ENCODE measurements at regions not wholly inside any gene's neighbourhood (a gene's known extent, or its start where the extent isn't known, plus 50 kb on each side); places are given as distances from the start of the nearest gene placed in this dataset.

DNA sequence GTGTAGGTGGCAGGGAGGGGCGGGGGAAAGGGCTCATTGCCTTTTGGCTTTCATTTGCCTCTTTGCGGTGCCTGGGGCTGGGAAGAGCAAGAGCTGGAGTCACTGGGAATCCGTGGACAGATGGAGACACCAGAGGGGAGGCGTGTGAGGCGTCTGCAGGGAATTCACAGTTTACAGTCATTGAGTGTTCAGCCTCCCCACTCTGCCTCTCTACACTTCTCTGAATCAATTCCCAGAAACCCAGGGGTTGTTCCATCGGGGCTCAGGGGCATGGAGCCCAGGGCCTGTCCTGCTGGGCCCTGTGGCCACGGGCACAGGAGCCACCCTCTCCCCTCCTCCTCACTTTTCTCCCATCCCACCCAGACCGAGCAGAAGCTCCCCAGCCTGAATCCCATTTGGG, 160.5 kb upstream of the NAV2 start:
- H3K27ac ChIP-seq (replicated peaks): no peak overlapping the region
- TF ChIP-seq POLR2AphosphoS5 (IDR thresholded peaks at IDR 0.05; ENCODE audit: low read depth) (no peak), GABPA (IDR thresholded peaks at IDR 0.05; ENCODE audit: low read depth) (no peak), SPI1 (IDR thresholded peaks at IDR 0.05; ENCODE audit: borderline replicate concordance, low read depth) (no peak)
- TF ChIP-seq, protein P1, sequence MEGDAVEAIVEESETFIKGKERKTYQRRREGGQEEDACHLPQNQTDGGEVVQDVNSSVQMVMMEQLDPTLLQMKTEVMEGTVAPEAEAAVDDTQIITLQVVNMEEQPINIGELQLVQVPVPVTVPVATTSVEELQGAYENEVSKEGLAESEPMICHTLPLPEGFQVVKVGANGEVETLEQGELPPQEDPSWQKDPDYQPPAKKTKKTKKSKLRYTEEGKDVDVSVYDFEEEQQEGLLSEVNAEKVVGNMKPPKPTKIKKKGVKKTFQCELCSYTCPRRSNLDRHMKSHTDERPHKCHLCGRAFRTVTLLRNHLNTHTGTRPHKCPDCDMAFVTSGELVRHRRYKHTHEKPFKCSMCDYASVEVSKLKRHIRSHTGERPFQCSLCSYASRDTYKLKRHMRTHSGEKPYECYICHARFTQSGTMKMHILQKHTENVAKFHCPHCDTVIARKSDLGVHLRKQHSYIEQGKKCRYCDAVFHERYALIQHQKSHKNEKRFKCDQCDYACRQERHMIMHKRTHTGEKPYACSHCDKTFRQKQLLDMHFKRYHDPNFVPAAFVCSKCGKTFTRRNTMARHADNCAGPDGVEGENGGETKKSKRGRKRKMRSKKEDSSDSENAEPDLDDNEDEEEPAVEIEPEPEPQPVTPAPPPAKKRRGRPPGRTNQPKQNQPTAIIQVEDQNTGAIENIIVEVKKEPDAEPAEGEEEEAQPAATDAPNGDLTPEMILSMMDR (IDR thresholded peaks at IDR 0.05; ENCODE audit: insufficient read depth, low read length): no peak
- TF ChIP-seq, protein P2, sequence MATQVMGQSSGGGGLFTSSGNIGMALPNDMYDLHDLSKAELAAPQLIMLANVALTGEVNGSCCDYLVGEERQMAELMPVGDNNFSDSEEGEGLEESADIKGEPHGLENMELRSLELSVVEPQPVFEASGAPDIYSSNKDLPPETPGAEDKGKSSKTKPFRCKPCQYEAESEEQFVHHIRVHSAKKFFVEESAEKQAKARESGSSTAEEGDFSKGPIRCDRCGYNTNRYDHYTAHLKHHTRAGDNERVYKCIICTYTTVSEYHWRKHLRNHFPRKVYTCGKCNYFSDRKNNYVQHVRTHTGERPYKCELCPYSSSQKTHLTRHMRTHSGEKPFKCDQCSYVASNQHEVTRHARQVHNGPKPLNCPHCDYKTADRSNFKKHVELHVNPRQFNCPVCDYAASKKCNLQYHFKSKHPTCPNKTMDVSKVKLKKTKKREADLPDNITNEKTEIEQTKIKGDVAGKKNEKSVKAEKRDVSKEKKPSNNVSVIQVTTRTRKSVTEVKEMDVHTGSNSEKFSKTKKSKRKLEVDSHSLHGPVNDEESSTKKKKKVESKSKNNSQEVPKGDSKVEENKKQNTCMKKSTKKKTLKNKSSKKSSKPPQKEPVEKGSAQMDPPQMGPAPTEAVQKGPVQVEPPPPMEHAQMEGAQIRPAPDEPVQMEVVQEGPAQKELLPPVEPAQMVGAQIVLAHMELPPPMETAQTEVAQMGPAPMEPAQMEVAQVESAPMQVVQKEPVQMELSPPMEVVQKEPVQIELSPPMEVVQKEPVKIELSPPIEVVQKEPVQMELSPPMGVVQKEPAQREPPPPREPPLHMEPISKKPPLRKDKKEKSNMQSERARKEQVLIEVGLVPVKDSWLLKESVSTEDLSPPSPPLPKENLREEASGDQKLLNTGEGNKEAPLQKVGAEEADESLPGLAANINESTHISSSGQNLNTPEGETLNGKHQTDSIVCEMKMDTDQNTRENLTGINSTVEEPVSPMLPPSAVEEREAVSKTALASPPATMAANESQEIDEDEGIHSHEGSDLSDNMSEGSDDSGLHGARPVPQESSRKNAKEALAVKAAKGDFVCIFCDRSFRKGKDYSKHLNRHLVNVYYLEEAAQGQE (IDR thresholded peaks at IDR 0.05; ENCODE audit: insufficient replicate concordance, low read depth): no peak

DNA sequence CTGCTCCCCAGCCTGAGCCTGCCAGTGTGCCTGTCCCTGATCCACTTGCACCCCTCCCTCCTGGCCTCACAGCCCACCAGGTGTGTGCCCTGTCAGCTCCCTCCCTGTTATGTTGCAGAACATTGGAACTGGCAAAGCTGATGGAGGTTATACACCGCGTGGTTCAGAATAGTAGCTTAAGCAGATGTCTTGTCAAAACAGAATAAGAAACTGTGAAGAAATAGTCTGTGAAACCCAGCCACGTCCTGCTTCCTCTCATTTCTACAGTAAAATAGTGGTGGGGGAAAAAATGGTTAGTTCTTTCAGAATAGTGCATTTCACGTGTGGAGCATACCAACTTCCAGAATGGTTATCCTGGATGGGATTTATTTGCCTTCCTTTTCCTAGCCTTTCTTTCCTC, 161.2 kb upstream of the NAV2 start:
- no peak for DNase-seq (ENCODE audit: low read depth in 1 of 2, low spot score in 1 of 2)
- H3K4me3 ChIP-seq (replicated peaks; ENCODE audit: insufficient read depth, low read length): no peak overlapping the region
- no peak overlapping the region for H3K27ac ChIP-seq (replicated peaks)
- no peak for TF ChIP-seq SPI1 (IDR thresholded peaks at IDR 0.05; ENCODE audit: borderline replicate concordance, low read depth)
- no peak for TF ChIP-seq POLR2AphosphoS5 (IDR thresholded peaks at IDR 0.05; ENCODE audit: low read depth)
- no peaks in the 10 kb centered on the region for H3K27me3 ChIP-seq (ENCODE audit: insufficient read depth, poor library complexity, severe bottlenecking)

More for the DNA sequence above, 160.5 kb upstream of the NAV2 start:
- Histone ChIP-seq H3K4me3 (replicated peaks; ENCODE audit: insufficient read depth, low read length) (no peak overlapping the region), H3K27me3 (ENCODE audit: insufficient read depth, poor library complexity, severe bottlenecking) (no peaks in the 10 kb centered on the region)
- DNase-seq (ENCODE audit: low read depth in 1 of 2, low spot score in 1 of 2): no peak

DNA sequence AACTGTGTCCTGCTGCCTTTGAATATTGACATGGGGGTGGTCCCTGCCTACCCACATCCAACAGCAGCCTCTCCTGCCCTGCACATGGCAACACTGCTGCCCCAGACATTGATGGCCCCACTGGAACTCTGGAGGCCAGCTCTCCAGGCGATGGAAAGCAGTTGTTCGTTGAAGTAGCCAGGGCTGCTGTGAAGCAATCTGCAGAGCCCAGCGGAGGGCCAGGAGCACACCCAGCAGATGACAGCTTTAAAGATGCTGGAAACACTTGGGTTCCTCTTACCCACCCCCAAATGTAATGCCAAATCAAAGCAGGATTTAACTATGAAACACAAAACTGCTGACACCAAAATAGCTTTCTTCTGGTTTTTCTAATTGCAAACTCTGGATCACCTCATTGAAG, 165.6 kb upstream of the NAV2 start:
- Histone ChIP-seq H3K27ac (replicated peaks) (no peak overlapping the region), H3K4me3 (replicated peaks; ENCODE audit: insufficient read depth, low read length) (no peak overlapping the region), H3K27me3 (ENCODE audit: insufficient read depth, poor library complexity, severe bottlenecking) (no peaks in the 10 kb centered on the region)
- no peak for DNase-seq (ENCODE audit: low read depth in 1 of 2, low spot score in 1 of 2)
- TF ChIP-seq, protein P2 (IDR thresholded peaks at IDR 0.05; ENCODE audit: insufficient replicate concordance, low read depth): no peak
- TF ChIP-seq SPI1 (IDR thresholded peaks at IDR 0.05; ENCODE audit: borderline replicate concordance, low read depth): no peak
- TF ChIP-seq, protein P1 (IDR thresholded peaks at IDR 0.05; ENCODE audit: insufficient read depth, low read length): no peak
- no peak for TF ChIP-seq GABPA (IDR thresholded peaks at IDR 0.05; ENCODE audit: low read depth)
- TF ChIP-seq POLR2AphosphoS5 (IDR thresholded peaks at IDR 0.05; ENCODE audit: low read depth): no peak

DNA sequence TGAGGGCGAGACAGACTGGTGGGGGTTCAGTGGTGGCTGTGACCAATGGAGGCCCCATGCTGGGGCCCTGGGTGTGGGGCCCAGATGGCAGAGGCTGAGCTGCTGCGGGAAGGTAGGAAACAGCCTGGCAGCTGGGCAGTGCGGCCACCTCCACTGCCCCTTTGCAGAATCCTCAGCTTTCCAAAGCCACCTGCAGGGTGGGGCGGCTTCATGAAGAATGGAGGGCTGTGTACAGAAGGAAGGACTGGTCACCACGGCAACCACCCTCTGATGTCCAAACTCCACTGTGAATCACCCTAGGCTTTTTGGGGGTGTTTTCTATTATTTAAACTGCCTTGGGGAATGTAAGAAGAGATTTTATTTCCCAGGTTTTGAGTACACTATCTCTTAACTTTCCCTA, 166.3 kb upstream of the NAV2 start:
- H3K27me3 ChIP-seq (ENCODE audit: insufficient read depth, poor library complexity, severe bottlenecking): no peaks in the 10 kb centered on the region
- H3K4me3 ChIP-seq (replicated peaks; ENCODE audit: insufficient read depth, low read length): no peak overlapping the region
- H3K27ac ChIP-seq (replicated peaks): no peak overlapping the region
- TF ChIP-seq GABPA (IDR thresholded peaks at IDR 0.05; ENCODE audit: low read depth) (no peak), SPI1 (IDR thresholded peaks at IDR 0.05; ENCODE audit: borderline replicate concordance, low read depth) (no peak), POLR2AphosphoS5 (IDR thresholded peaks at IDR 0.05; ENCODE audit: low read depth) (no peak)
- TF ChIP-seq, protein P2 (IDR thresholded peaks at IDR 0.05; ENCODE audit: insufficient replicate concordance, low read depth): no peak
- TF ChIP-seq, protein P1 (IDR thresholded peaks at IDR 0.05; ENCODE audit: insufficient read depth, low read length): no peak
- no peak for DNase-seq (ENCODE audit: low read depth in 1 of 2, low spot score in 1 of 2)

Measured in HL-60 (cell line).